ENCODE measurements at regions not wholly inside any gene's neighbourhood (a gene's known extent, or its start where the extent isn't known, plus 50 kb on each side); places are given as distances from the start of the nearest gene placed in this dataset.

- no peak for DNase-seq
- Mint-ChIP-seq H3K4me1 (ENCODE audit: low read depth, unreplicated experiment) (peaks cover 5% of the 10 kb centered on the region), H3K4me3 (ENCODE audit: unreplicated experiment) (no peak overlapping the region), H3K36me3 (ENCODE audit: unreplicated experiment) (no peaks in the 10 kb centered on the region), H3K27ac (ENCODE audit: unreplicated experiment) (no peak overlapping the region), H3K27me3 (ENCODE audit: unreplicated experiment) (peaks cover 1% of the 10 kb centered on the region), H3K9me3 (ENCODE audit: unreplicated experiment) (no peaks in the 10 kb centered on the region)
- TF ChIP-seq CTCF (IDR thresholded peaks at IDR 0.05; ENCODE audit: partially characterized antibody, unreplicated experiment), result no peak
Observed at GRCh38 chr9:28961623-28962022, 1388.3 kb upstream of the C9orf72 start.

GRCh38 chr9:28967226-28967625, 1393.9 kb upstream of the C9orf72 start:
- no peaks in the 10 kb centered on the region for H3K27me3 Mint-ChIP-seq (ENCODE audit: unreplicated experiment)
- no peaks in the 10 kb centered on the region for H3K36me3 Mint-ChIP-seq (ENCODE audit: unreplicated experiment)
- DNase-seq, result no peak
- no peaks in the 10 kb centered on the region for H3K9me3 Mint-ChIP-seq (ENCODE audit: unreplicated experiment)
- no peak for TF ChIP-seq CTCF (IDR thresholded peaks at IDR 0.05; ENCODE audit: partially characterized antibody, unreplicated experiment)
- H3K27ac Mint-ChIP-seq (ENCODE audit: unreplicated experiment), result no peak overlapping the region
- H3K4me1 Mint-ChIP-seq (ENCODE audit: low read depth, unreplicated experiment), result peaks cover 2% of the 10 kb centered on the region
- no peak overlapping the region for H3K4me3 Mint-ChIP-seq (ENCODE audit: unreplicated experiment)

- Mint-ChIP-seq H3K27me3 (ENCODE audit: unreplicated experiment) (no peaks in the 10 kb centered on the region), H3K9me3 (ENCODE audit: unreplicated experiment) (no peaks in the 10 kb centered on the region), H3K36me3 (ENCODE audit: unreplicated experiment) (no peaks in the 10 kb centered on the region), H3K4me3 (ENCODE audit: unreplicated experiment) (no peak overlapping the region), H3K27ac (ENCODE audit: unreplicated experiment) (no peak overlapping the region), H3K4me1 (ENCODE audit: low read depth, unreplicated experiment) (peaks cover 2% of the 10 kb centered on the region)
- DNase-seq, result no peak
- TF ChIP-seq CTCF (IDR thresholded peaks at IDR 0.05; ENCODE audit: partially characterized antibody, unreplicated experiment), result no peak
Observed at GRCh38 chr9:28970241-28970654, 1397.0 kb upstream of the C9orf72 start.

GRCh38 chr9:28971881-28972280, 1398.6 kb upstream of the C9orf72 start:
- peaks cover 2% of the 10 kb centered on the region for H3K4me1 Mint-ChIP-seq (ENCODE audit: low read depth, unreplicated experiment)
- TF ChIP-seq CTCF (IDR thresholded peaks at IDR 0.05; ENCODE audit: partially characterized antibody, unreplicated experiment), result no peak

GRCh38 chr9:28976250-28976649, 1403.0 kb upstream of the C9orf72 start:
- Mint-ChIP-seq H3K27me3 (ENCODE audit: unreplicated experiment) (no peaks in the 10 kb centered on the region), H3K4me1 (ENCODE audit: low read depth, unreplicated experiment) (no peaks in the 10 kb centered on the region), H3K27ac (ENCODE audit: unreplicated experiment) (no peak overlapping the region), H3K4me3 (ENCODE audit: unreplicated experiment) (no peak overlapping the region), H3K9me3 (ENCODE audit: unreplicated experiment) (no peaks in the 10 kb centered on the region), H3K36me3 (ENCODE audit: unreplicated experiment) (no peaks in the 10 kb centered on the region)
- no peak for DNase-seq
- no peak for TF ChIP-seq CTCF (IDR thresholded peaks at IDR 0.05; ENCODE audit: partially characterized antibody, unreplicated experiment)

More at GRCh38 chr9:28971881-28972280, 1398.6 kb upstream of the C9orf72 start:
- H3K9me3 Mint-ChIP-seq (ENCODE audit: unreplicated experiment), result no peaks in the 10 kb centered on the region
- no peak for DNase-seq
- H3K27me3 Mint-ChIP-seq (ENCODE audit: unreplicated experiment), result no peaks in the 10 kb centered on the region
- no peak overlapping the region for H3K4me3 Mint-ChIP-seq (ENCODE audit: unreplicated experiment)
- no peaks in the 10 kb centered on the region for H3K36me3 Mint-ChIP-seq (ENCODE audit: unreplicated experiment)
- H3K27ac Mint-ChIP-seq (ENCODE audit: unreplicated experiment), result no peak overlapping the region
